Activated CD4-positive, alpha-beta T cell treated with anti-CD3 and anti-CD28 coated beads for 36 hours (primary cell): ENCODE measurements at regions not wholly inside any gene's neighbourhood (a gene's known extent, or its start where the extent isn't known, plus 50 kb on each side); places are given as distances from the start of the nearest gene placed in this dataset.

Experiments used
- ATAC-seq: fragments of 200-7000 bp; cut with Tn5 transposase; one replicate; pipeline ENCODE4 v1.10.0; 2021; ENCODE audit warnings: mild to moderate bottlenecking, moderate library complexity
- CTCF ChIA-PET: fragments of 350-600 bp; sonication (Branson Sonifier 250); formaldehyde crosslinking; loops from one replicate; lab custom pipeline; 2021; ENCODE audit warnings: antibody characterized with exemption; lab: Charles Lee
- POLR2A ChIA-PET: fragments of 350-600 bp; sonication (Branson Sonifier 250); formaldehyde crosslinking; loops from one replicate; lab custom pipeline; 2021; ENCODE audit warnings: antibody characterized with exemption, inconsistent platforms; lab: Charles Lee
- DNase-seq: peaks from one replicate; pipeline ENCODE4 v3.0.0-alpha.2; 2020
- H3K27ac Mint-ChIP-seq: one replicate; pipeline ENCODE4 v1.8.0; 2021; ENCODE audit warnings: mixed read lengths
- H3K27me3 Mint-ChIP-seq: one replicate; pipeline ENCODE4 v1.8.0; 2021; ENCODE audit warnings: mixed read lengths
- H3K36me3 Mint-ChIP-seq: one replicate; pipeline ENCODE4 v1.8.0; 2021; ENCODE audit warnings: low read depth, mixed read lengths
- H3K4me1 Mint-ChIP-seq: one replicate; pipeline ENCODE4 v1.8.0; 2021; ENCODE audit warnings: mixed read lengths
- H3K4me3 Mint-ChIP-seq: one replicate; pipeline ENCODE4 v1.8.0; 2021; ENCODE audit warnings: mild to moderate bottlenecking, moderate library complexity, mixed read lengths
- H3K9me3 Mint-ChIP-seq: one replicate; pipeline ENCODE4 v1.8.0; 2021; ENCODE audit warnings: low read depth, mixed read lengths
- intact Hi-C, 2 experiments: fragments of 100-400 bp; cut with DNase I in 1 of 2; cut with micrococcal nuclease in 1 of 2; formaldehyde crosslinking; loops; one replicate each; pipeline versions ENCODE4 v1.14.2 to v1.15.1; 2022 to 2024; cut with DNase I, micrococcal nuclease

GRCh38 chr22:48182846-48183805 lies 1420.7 kb downstream of the TBC1D22A start:
- DNase-seq: no peak
- ATAC-seq: no peak
- Mint-ChIP-seq H3K27me3 (peaks cover 3% of the 10 kb centered on the region), H3K4me1 (no peaks in the 10 kb centered on the region), H3K9me3 (no peaks in the 10 kb centered on the region), H3K36me3 (no peaks in the 10 kb centered on the region), H3K27ac (no peak overlapping the region), H3K4me3 (no peak overlapping the region)
- ChIA-PET POLR2A (no interaction called here), CTCF (no interaction called here)
- intact Hi-C loops: no loop called here

- Mint-ChIP-seq H3K4me1 (no peaks in the 10 kb centered on the region), H3K36me3 (no peaks in the 10 kb centered on the region), H3K4me3 (no peak overlapping the region), H3K9me3 (no peaks in the 10 kb centered on the region), H3K27me3 (peaks cover 2% of the 10 kb centered on the region), H3K27ac (no peak overlapping the region)
- CTCF ChIA-PET: no interaction called here
- POLR2A ChIA-PET: no interaction called here
- no peak for DNase-seq
- intact Hi-C loops: no loop called here
- no peak for ATAC-seq
These were observed 1419.6 kb downstream of the TBC1D22A start for GRCh38 chr22:48182031-48182430.

- ChIA-PET POLR2A (no interaction called here), CTCF (no interaction called here)
- no peaks in the 10 kb centered on the region for H3K4me1 Mint-ChIP-seq
- no peak overlapping the region for H3K27ac Mint-ChIP-seq
- peaks cover 2% of the 10 kb centered on the region for H3K27me3 Mint-ChIP-seq
- intact Hi-C loops: no loop called here
- no peaks in the 10 kb centered on the region for H3K36me3 Mint-ChIP-seq
- H3K4me3 Mint-ChIP-seq: no peak overlapping the region
- no peak for ATAC-seq
- DNase-seq: no peak
- H3K9me3 Mint-ChIP-seq: no peaks in the 10 kb centered on the region
These were observed 1419.0 kb downstream of the TBC1D22A start for GRCh38 chr22:48181263-48181955.

- POLR2A ChIA-PET: no interaction called here
- H3K4me3 Mint-ChIP-seq: no peak overlapping the region
- H3K4me1 Mint-ChIP-seq: no peaks in the 10 kb centered on the region
- DNase-seq (no peak), ATAC-seq (no peak)
- H3K27me3 Mint-ChIP-seq: peaks cover 2% of the 10 kb centered on the region
- intact Hi-C loops: no loop called here
- H3K36me3 Mint-ChIP-seq: no peaks in the 10 kb centered on the region
- no peak overlapping the region for H3K27ac Mint-ChIP-seq
- no peaks in the 10 kb centered on the region for H3K9me3 Mint-ChIP-seq
- CTCF ChIA-PET: no interaction called here
These were observed 1418.2 kb downstream of the TBC1D22A start for GRCh38 chr22:48180631-48181030.

- CTCF ChIA-PET: no interaction called here
- no peak for ATAC-seq
These were observed 1417.4 kb downstream of the TBC1D22A start for GRCh38 chr22:48179571-48180546.

GRCh38 chr22:48178536-48178935 lies 1416.1 kb downstream of the TBC1D22A start:
- H3K27me3 Mint-ChIP-seq: peaks cover 2% of the 10 kb centered on the region
- H3K4me3 Mint-ChIP-seq: no peak overlapping the region
- POLR2A ChIA-PET: no interaction called here
- ATAC-seq: no peak
- no peak overlapping the region for H3K27ac Mint-ChIP-seq
- no peak for DNase-seq
- intact Hi-C loops: no loop called here
- H3K4me1 Mint-ChIP-seq: no peaks in the 10 kb centered on the region
- no peaks in the 10 kb centered on the region for H3K36me3 Mint-ChIP-seq
- no peaks in the 10 kb centered on the region for H3K9me3 Mint-ChIP-seq
- CTCF ChIA-PET: no interaction called here

More at GRCh38 chr22:48179571-48180546, 1417.4 kb downstream of the TBC1D22A start:
- Mint-ChIP-seq H3K27me3 (peaks cover 2% of the 10 kb centered on the region), H3K4me1 (no peaks in the 10 kb centered on the region), H3K9me3 (no peaks in the 10 kb centered on the region), H3K4me3 (no peak overlapping the region), H3K36me3 (no peaks in the 10 kb centered on the region), H3K27ac (no peak overlapping the region)
- intact Hi-C loops: no loop called here
- POLR2A ChIA-PET: no interaction called here
- no peak for DNase-seq

GRCh38 chr22:48177631-48178030 lies 1415.2 kb downstream of the TBC1D22A start:
- H3K27ac Mint-ChIP-seq: no peak overlapping the region
- no peaks in the 10 kb centered on the region for H3K9me3 Mint-ChIP-seq
- H3K36me3 Mint-ChIP-seq: no peaks in the 10 kb centered on the region
- ATAC-seq: no peak
- H3K27me3 Mint-ChIP-seq: peaks cover 2% of the 10 kb centered on the region
- CTCF ChIA-PET: no interaction called here
- H3K4me3 Mint-ChIP-seq: no peak overlapping the region
- POLR2A ChIA-PET: no interaction called here
- H3K4me1 Mint-ChIP-seq: no peaks in the 10 kb centered on the region
- no peak for DNase-seq
- intact Hi-C loops: no loop called here

- H3K4me1 Mint-ChIP-seq: no peaks in the 10 kb centered on the region
- H3K4me3 Mint-ChIP-seq: no peak overlapping the region
- no peaks in the 10 kb centered on the region for H3K9me3 Mint-ChIP-seq
- DNase-seq (no peak), ATAC-seq (no peak)
- peaks cover 2% of the 10 kb centered on the region for H3K27me3 Mint-ChIP-seq
- intact Hi-C loops: no loop called here
- POLR2A ChIA-PET: no interaction called here
- H3K36me3 Mint-ChIP-seq: no peaks in the 10 kb centered on the region
- no peak overlapping the region for H3K27ac Mint-ChIP-seq
- CTCF ChIA-PET: interaction anchor here (0.7 kb wide), 1 partner anchor 20 kb away, joined by 3 read pairs; no protein-coding TSS in a partner anchor
These were observed 1413.3 kb downstream of the TBC1D22A start for GRCh38 chr22:48175721-48176120.

- H3K4me1 Mint-ChIP-seq: no peaks in the 10 kb centered on the region
- CTCF ChIA-PET: no interaction called here
- POLR2A ChIA-PET: no interaction called here
- no peak overlapping the region for H3K27ac Mint-ChIP-seq
- H3K27me3 Mint-ChIP-seq: peaks cover 4% of the 10 kb centered on the region
- DNase-seq (no peak), ATAC-seq (no peak)
- no peaks in the 10 kb centered on the region for H3K9me3 Mint-ChIP-seq
- intact Hi-C loops: no loop called here
- H3K36me3 Mint-ChIP-seq: no peaks in the 10 kb centered on the region
- no peak overlapping the region for H3K4me3 Mint-ChIP-seq
These were observed 1411.3 kb downstream of the TBC1D22A start for GRCh38 chr22:48173773-48174160.

- intact Hi-C loops: no loop called here
- no peak overlapping the region for H3K27ac Mint-ChIP-seq
- H3K36me3 Mint-ChIP-seq: no peaks in the 10 kb centered on the region
- ATAC-seq (no peak), DNase-seq (no peak)
- H3K4me1 Mint-ChIP-seq: no peaks in the 10 kb centered on the region
- no peak overlapping the region for H3K4me3 Mint-ChIP-seq
- ChIA-PET POLR2A (no interaction called here), CTCF (no interaction called here)
- H3K27me3 Mint-ChIP-seq: peaks cover 3% of the 10 kb centered on the region
- H3K9me3 Mint-ChIP-seq: no peaks in the 10 kb centered on the region
These were observed 1410.8 kb downstream of the TBC1D22A start for GRCh38 chr22:48173061-48173772.

GRCh38 chr22:48171271-48171691 lies 1408.8 kb downstream of the TBC1D22A start:
- peaks cover 3% of the 10 kb centered on the region for H3K27me3 Mint-ChIP-seq
- ATAC-seq (no peak), DNase-seq (no peak)
- no peaks in the 10 kb centered on the region for H3K36me3 Mint-ChIP-seq
- H3K4me3 Mint-ChIP-seq: no peak overlapping the region
- H3K27ac Mint-ChIP-seq: no peak overlapping the region
- intact Hi-C loops: no loop called here
- POLR2A ChIA-PET: no interaction called here
- H3K4me1 Mint-ChIP-seq: no peaks in the 10 kb centered on the region
- no peaks in the 10 kb centered on the region for H3K9me3 Mint-ChIP-seq
- CTCF ChIA-PET: no interaction called here
